ENCODE measurements at regions not wholly inside any gene's neighbourhood (a gene's known extent, or its start where the extent isn't known, plus 50 kb on each side); places are given as distances from the start of the nearest gene placed in this dataset.

GRCh38 chr7:35550831-35551230, 144.1 kb downstream of the HERPUD2 start:
- no peak overlapping the region for H3K4me3 Mint-ChIP-seq
- no peak overlapping the region for H3K27ac Mint-ChIP-seq
- no peak for DNase-seq (ENCODE audit: low spot score)
- H3K9me3 Mint-ChIP-seq, result no peaks in the 10 kb centered on the region
- H3K4me1 Mint-ChIP-seq (ENCODE audit: low read depth), result no peaks in the 10 kb centered on the region
- H3K27me3 Mint-ChIP-seq (ENCODE audit: insufficient read depth), result peaks cover 10% of the 10 kb centered on the region
- intact Hi-C loops (cut with micrococcal nuclease), result no loop called here
- H3K36me3 Mint-ChIP-seq (ENCODE audit: low read depth), result no peaks in the 10 kb centered on the region

GRCh38 chr7:35549781-35550180, 145.2 kb downstream of the HERPUD2 start:
- peaks cover 10% of the 10 kb centered on the region for H3K27me3 Mint-ChIP-seq (ENCODE audit: insufficient read depth)
- no peaks in the 10 kb centered on the region for H3K9me3 Mint-ChIP-seq
- no peak for DNase-seq (ENCODE audit: low spot score)
- intact Hi-C loops (cut with micrococcal nuclease), result no loop called here
- H3K4me3 Mint-ChIP-seq, result no peak overlapping the region
- H3K4me1 Mint-ChIP-seq (ENCODE audit: low read depth), result no peaks in the 10 kb centered on the region
- H3K36me3 Mint-ChIP-seq (ENCODE audit: low read depth), result no peaks in the 10 kb centered on the region
- H3K27ac Mint-ChIP-seq, result no peak overlapping the region

GRCh38 chr7:35548291-35548690, 146.6 kb downstream of the HERPUD2 start:
- Mint-ChIP-seq H3K36me3 (ENCODE audit: low read depth) (no peaks in the 10 kb centered on the region), H3K27ac (no peak overlapping the region), H3K4me3 (no peak overlapping the region), H3K9me3 (no peaks in the 10 kb centered on the region), H3K4me1 (ENCODE audit: low read depth) (no peaks in the 10 kb centered on the region), H3K27me3 (ENCODE audit: insufficient read depth) (peaks cover 8% of the 10 kb centered on the region)
- DNase-seq (ENCODE audit: low spot score), result no peak
- intact Hi-C loops (cut with micrococcal nuclease), result no loop called here

GRCh38 chr7:35546691-35547429, 148.1 kb downstream of the HERPUD2 start:
- Mint-ChIP-seq H3K36me3 (ENCODE audit: low read depth) (no peaks in the 10 kb centered on the region), H3K27ac (no peak overlapping the region), H3K4me3 (no peak overlapping the region), H3K27me3 (ENCODE audit: insufficient read depth) (peaks cover 10% of the 10 kb centered on the region), H3K9me3 (no peaks in the 10 kb centered on the region), H3K4me1 (ENCODE audit: low read depth) (no peaks in the 10 kb centered on the region)
- intact Hi-C loops (cut with micrococcal nuclease), result no loop called here
- no peak for DNase-seq (ENCODE audit: low spot score)

- DNase-seq (ENCODE audit: low spot score), result no peak
- Mint-ChIP-seq H3K4me1 (ENCODE audit: low read depth) (no peaks in the 10 kb centered on the region), H3K9me3 (no peaks in the 10 kb centered on the region), H3K27me3 (ENCODE audit: insufficient read depth) (peaks cover 10% of the 10 kb centered on the region), H3K27ac (no peak overlapping the region), H3K4me3 (no peak overlapping the region), H3K36me3 (ENCODE audit: low read depth) (no peaks in the 10 kb centered on the region)
- intact Hi-C loops (cut with micrococcal nuclease), result no loop called here
These were observed 149.1 kb downstream of the HERPUD2 start for GRCh38 chr7:35545831-35546230.

GRCh38 chr7:35544028-35544742, 150.8 kb downstream of the HERPUD2 start:
- no peak overlapping the region for H3K27ac Mint-ChIP-seq
- intact Hi-C loops (cut with micrococcal nuclease), result no loop called here
- peaks cover 9% of the 10 kb centered on the region for H3K27me3 Mint-ChIP-seq (ENCODE audit: insufficient read depth)
- H3K9me3 Mint-ChIP-seq, result no peaks in the 10 kb centered on the region
- no peak for DNase-seq (ENCODE audit: low spot score)
- H3K36me3 Mint-ChIP-seq (ENCODE audit: low read depth), result no peaks in the 10 kb centered on the region
- H3K4me1 Mint-ChIP-seq (ENCODE audit: low read depth), result no peaks in the 10 kb centered on the region
- no peak overlapping the region for H3K4me3 Mint-ChIP-seq

- no peak overlapping the region for H3K27ac Mint-ChIP-seq
- H3K4me3 Mint-ChIP-seq, result peak overlapping the region; percentile 58
- no peaks in the 10 kb centered on the region for H3K9me3 Mint-ChIP-seq
These were observed 157.6 kb downstream of the HERPUD2 start for GRCh38 chr7:35537067-35538023.

GRCh38 chr7:35536396-35536826, 158.5 kb downstream of the HERPUD2 start:
- peaks cover 21% of the 10 kb centered on the region for H3K27me3 Mint-ChIP-seq (ENCODE audit: insufficient read depth)
- no peak overlapping the region for H3K27ac Mint-ChIP-seq
- H3K9me3 Mint-ChIP-seq, result no peaks in the 10 kb centered on the region
- peak overlapping the region; percentile 58 for H3K4me3 Mint-ChIP-seq
- intact Hi-C loops (cut with micrococcal nuclease), result loop anchor here (2.0 to 10.0 kb wide), 4 partner anchors 349 to 1216 kb away; no protein-coding TSS in a partner anchor
- H3K4me1 Mint-ChIP-seq (ENCODE audit: low read depth), result no peaks in the 10 kb centered on the region
- DNase-seq (ENCODE audit: low spot score), result no peak
- H3K36me3 Mint-ChIP-seq (ENCODE audit: low read depth), result no peaks in the 10 kb centered on the region

More at GRCh38 chr7:35537067-35538023, 157.6 kb downstream of the HERPUD2 start:
- H3K4me1 Mint-ChIP-seq (ENCODE audit: low read depth), result no peaks in the 10 kb centered on the region
- H3K27me3 Mint-ChIP-seq (ENCODE audit: insufficient read depth), result peaks cover 21% of the 10 kb centered on the region
- peak; percentile 67 for DNase-seq (ENCODE audit: low spot score)
- intact Hi-C loops (cut with micrococcal nuclease), result loop anchor here (1.0 to 10.0 kb wide), 8 partner anchors 16 to 1217 kb away; no protein-coding TSS in a partner anchor
- H3K36me3 Mint-ChIP-seq (ENCODE audit: low read depth), result no peaks in the 10 kb centered on the region

GRCh38 chr7:35533902-35534301, 161.0 kb downstream of the HERPUD2 start:
- Mint-ChIP-seq H3K4me1 (ENCODE audit: low read depth) (no peaks in the 10 kb centered on the region), H3K4me3 (no peak overlapping the region), H3K27me3 (ENCODE audit: insufficient read depth) (peaks cover 21% of the 10 kb centered on the region), H3K36me3 (ENCODE audit: low read depth) (no peaks in the 10 kb centered on the region), H3K27ac (no peak overlapping the region), H3K9me3 (no peaks in the 10 kb centered on the region)
- intact Hi-C loops (cut with micrococcal nuclease), result loop anchor here (10.0 kb wide), 1 partner anchor 709 kb away; no protein-coding TSS in a partner anchor
- DNase-seq (ENCODE audit: low spot score), result no peak

- no peak overlapping the region for H3K4me3 Mint-ChIP-seq
- no peaks in the 10 kb centered on the region for H3K9me3 Mint-ChIP-seq
- no peak for DNase-seq (ENCODE audit: low spot score)
- no peaks in the 10 kb centered on the region for H3K4me1 Mint-ChIP-seq (ENCODE audit: low read depth)
- H3K27me3 Mint-ChIP-seq (ENCODE audit: insufficient read depth), result peaks cover 10% of the 10 kb centered on the region
- intact Hi-C loops (cut with micrococcal nuclease), result loop anchor here (10.0 kb wide), 1 partner anchor 706 kb away; no protein-coding TSS in a partner anchor
- H3K27ac Mint-ChIP-seq, result no peak overlapping the region
- no peaks in the 10 kb centered on the region for H3K36me3 Mint-ChIP-seq (ENCODE audit: low read depth)
These were observed 164.5 kb downstream of the HERPUD2 start for GRCh38 chr7:35530124-35531109.

- no peak for DNase-seq (ENCODE audit: low spot score)
- intact Hi-C loops (cut with micrococcal nuclease), result loop anchor here (10.0 kb wide), 1 partner anchor 705 kb away; no protein-coding TSS in a partner anchor
- peaks cover 10% of the 10 kb centered on the region for H3K27me3 Mint-ChIP-seq (ENCODE audit: insufficient read depth)
- no peaks in the 10 kb centered on the region for H3K9me3 Mint-ChIP-seq
- no peak overlapping the region for H3K4me3 Mint-ChIP-seq
- H3K4me1 Mint-ChIP-seq (ENCODE audit: low read depth), result no peaks in the 10 kb centered on the region
- no peak overlapping the region for H3K27ac Mint-ChIP-seq
- H3K36me3 Mint-ChIP-seq (ENCODE audit: low read depth), result no peaks in the 10 kb centered on the region
These were observed 165.2 kb downstream of the HERPUD2 start for GRCh38 chr7:35529713-35530112.
